ENCODE measurements at regions not wholly inside any gene's neighbourhood (a gene's known extent, or its start where the extent isn't known, plus 50 kb on each side); places are given as distances from the start of the nearest gene placed in this dataset.

DNA sequence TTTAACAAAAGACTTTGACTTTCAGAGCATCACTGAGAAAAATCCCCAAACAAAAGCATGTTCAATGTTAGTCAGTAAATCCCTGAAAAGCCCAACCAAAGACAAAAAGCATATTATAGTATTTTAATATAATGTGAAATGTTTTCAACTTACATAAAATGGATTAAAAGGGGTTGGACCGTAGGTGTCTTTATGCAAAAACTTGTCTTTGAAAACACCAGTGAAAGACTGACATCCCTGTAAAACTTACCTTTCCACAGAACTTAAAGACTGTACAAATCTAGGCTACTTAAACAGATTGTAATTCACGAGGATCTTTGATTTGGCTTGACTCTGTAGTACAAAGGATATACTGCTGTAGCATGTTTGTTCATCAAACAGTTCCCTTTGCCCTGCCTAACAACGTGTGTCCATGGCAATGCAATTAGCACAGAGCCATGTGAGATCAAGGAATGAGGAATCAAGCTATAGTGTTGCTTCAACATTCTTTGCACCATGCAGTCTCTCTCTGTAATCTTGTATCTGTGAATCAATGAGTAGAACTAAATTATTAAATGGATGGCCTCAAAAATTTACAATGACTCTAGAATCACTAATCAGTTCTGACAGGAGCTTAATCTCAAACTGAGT, 138.5 kb upstream of the SYT1 start:
- H3K79me2 ChIP-seq (ENCODE audit: insufficient read depth, low read length) = no peaks in the 10 kb centered on the region
- no peaks in the 10 kb centered on the region for H3F3A ChIP-seq (ENCODE audit: low read depth)
- no peaks in the 10 kb centered on the region for H3K9me3 ChIP-seq (ENCODE audit: insufficient read depth, low read depth, low read length)
- TF ChIP-seq EZH2phosphoT487 (IDR thresholded peaks at IDR 0.05; ENCODE audit: borderline replicate concordance) = no peak
- TF ChIP-seq, protein P1, sequence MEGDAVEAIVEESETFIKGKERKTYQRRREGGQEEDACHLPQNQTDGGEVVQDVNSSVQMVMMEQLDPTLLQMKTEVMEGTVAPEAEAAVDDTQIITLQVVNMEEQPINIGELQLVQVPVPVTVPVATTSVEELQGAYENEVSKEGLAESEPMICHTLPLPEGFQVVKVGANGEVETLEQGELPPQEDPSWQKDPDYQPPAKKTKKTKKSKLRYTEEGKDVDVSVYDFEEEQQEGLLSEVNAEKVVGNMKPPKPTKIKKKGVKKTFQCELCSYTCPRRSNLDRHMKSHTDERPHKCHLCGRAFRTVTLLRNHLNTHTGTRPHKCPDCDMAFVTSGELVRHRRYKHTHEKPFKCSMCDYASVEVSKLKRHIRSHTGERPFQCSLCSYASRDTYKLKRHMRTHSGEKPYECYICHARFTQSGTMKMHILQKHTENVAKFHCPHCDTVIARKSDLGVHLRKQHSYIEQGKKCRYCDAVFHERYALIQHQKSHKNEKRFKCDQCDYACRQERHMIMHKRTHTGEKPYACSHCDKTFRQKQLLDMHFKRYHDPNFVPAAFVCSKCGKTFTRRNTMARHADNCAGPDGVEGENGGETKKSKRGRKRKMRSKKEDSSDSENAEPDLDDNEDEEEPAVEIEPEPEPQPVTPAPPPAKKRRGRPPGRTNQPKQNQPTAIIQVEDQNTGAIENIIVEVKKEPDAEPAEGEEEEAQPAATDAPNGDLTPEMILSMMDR (conservative IDR thresholded peaks at IDR 0.05; ENCODE audit: low read length) = no peak
- H4K20me1 ChIP-seq (ENCODE audit: insufficient read depth, low read length, poor library complexity, severe bottlenecking) = no peaks in the 10 kb centered on the region
- H3K9ac ChIP-seq (ENCODE audit: low read depth, low read length, poor library complexity, severe bottlenecking) = no peak overlapping the region
- no peak overlapping the region for H3K4me2 ChIP-seq (ENCODE audit: low read depth, low read length, poor library complexity, severe bottlenecking)
- no peaks in the 10 kb centered on the region for H3K9me2 ChIP-seq (replicated peaks; ENCODE audit: low read depth, low read length)
- no peaks in the 10 kb centered on the region for H3K4me1 ChIP-seq (ENCODE audit: insufficient read depth, low read length, poor library complexity, severe bottlenecking)
- no peak overlapping the region for H3K4me3 ChIP-seq (ENCODE audit: low read length, poor library complexity, severe bottlenecking)
- no peak overlapping the region for H2AFZ ChIP-seq (ENCODE audit: low read length)
- no peaks in the 10 kb centered on the region for H3K27me3 ChIP-seq (ENCODE audit: insufficient read depth, low read length, poor library complexity, severe bottlenecking)
- no peaks in the 10 kb centered on the region for H3K36me3 ChIP-seq (ENCODE audit: insufficient read depth, low read length)

DNA sequence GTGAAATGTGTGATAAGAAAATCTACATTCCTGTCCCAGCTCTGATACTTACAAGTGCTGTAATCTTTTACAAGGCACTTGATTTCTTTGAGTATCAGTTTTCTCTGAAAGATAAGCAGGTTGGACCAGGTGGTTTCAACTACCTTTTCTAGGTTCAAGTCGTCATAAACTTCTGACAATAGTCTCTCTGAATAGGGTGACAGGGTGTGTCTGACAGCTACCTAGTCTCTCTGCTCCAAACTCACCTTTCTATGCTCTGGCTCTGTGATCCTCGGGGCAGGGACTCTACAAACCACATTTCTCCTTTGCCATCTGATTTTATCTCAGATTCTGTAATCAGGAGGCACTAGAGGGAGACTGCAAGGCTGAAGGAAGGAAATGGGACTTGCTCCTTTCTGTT, 137.7 kb upstream of the SYT1 start:
- H3K4me2 ChIP-seq (ENCODE audit: low read depth, low read length, poor library complexity, severe bottlenecking) = no peak overlapping the region
- no peak overlapping the region for H3K4me3 ChIP-seq (ENCODE audit: low read length, poor library complexity, severe bottlenecking)
- H3K36me3 ChIP-seq (ENCODE audit: insufficient read depth, low read length) = no peaks in the 10 kb centered on the region
- no peak overlapping the region for H3K9ac ChIP-seq (ENCODE audit: low read depth, low read length, poor library complexity, severe bottlenecking)
- no peaks in the 10 kb centered on the region for H3K9me2 ChIP-seq (replicated peaks; ENCODE audit: low read depth, low read length)
- no peaks in the 10 kb centered on the region for H3K27me3 ChIP-seq (ENCODE audit: insufficient read depth, low read length, poor library complexity, severe bottlenecking)
- no peaks in the 10 kb centered on the region for H4K20me1 ChIP-seq (ENCODE audit: insufficient read depth, low read length, poor library complexity, severe bottlenecking)
- no peaks in the 10 kb centered on the region for H3K79me2 ChIP-seq (ENCODE audit: insufficient read depth, low read length)
- no peaks in the 10 kb centered on the region for H3F3A ChIP-seq (ENCODE audit: low read depth)
- no peak overlapping the region for H2AFZ ChIP-seq (ENCODE audit: low read length)
- H3K4me1 ChIP-seq (ENCODE audit: insufficient read depth, low read length, poor library complexity, severe bottlenecking) = no peaks in the 10 kb centered on the region
- TF ChIP-seq EZH2phosphoT487 (IDR thresholded peaks at IDR 0.05; ENCODE audit: borderline replicate concordance) = no peak
- TF ChIP-seq, protein P1 (conservative IDR thresholded peaks at IDR 0.05; ENCODE audit: low read length) = no peak
- H3K9me3 ChIP-seq (ENCODE audit: insufficient read depth, low read depth, low read length) = no peaks in the 10 kb centered on the region

DNA sequence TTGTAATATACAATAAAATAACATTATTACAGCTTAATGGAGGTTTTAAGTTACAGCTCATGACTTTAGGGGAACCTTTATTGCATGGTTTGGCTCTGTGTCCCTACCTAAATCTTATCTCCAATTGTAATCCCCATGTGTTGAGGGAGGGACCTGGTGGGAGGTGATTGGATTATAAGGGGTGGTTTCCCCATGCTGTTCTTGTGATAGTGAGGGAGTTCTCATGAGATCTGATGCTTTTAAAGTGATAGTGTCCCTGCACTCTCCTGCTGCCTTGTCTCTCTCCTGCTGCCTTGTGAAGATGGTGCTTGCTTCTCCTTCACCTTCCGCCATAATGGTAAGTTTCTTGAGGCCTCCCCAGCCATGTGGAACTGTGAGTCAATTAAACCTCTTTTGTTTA, 132.1 kb upstream of the SYT1 start:
- no peaks in the 10 kb centered on the region for H3K36me3 ChIP-seq (ENCODE audit: insufficient read depth, low read length)
- no peaks in the 10 kb centered on the region for H3F3A ChIP-seq (ENCODE audit: low read depth)
- TF ChIP-seq, protein P1 (conservative IDR thresholded peaks at IDR 0.05; ENCODE audit: low read length) = no peak
- no peak for TF ChIP-seq EZH2phosphoT487 (IDR thresholded peaks at IDR 0.05; ENCODE audit: borderline replicate concordance)
- no peaks in the 10 kb centered on the region for H3K9me3 ChIP-seq (ENCODE audit: insufficient read depth, low read depth, low read length)
- H3K4me2 ChIP-seq (ENCODE audit: low read depth, low read length, poor library complexity, severe bottlenecking) = no peak overlapping the region
- H3K9ac ChIP-seq (ENCODE audit: low read depth, low read length, poor library complexity, severe bottlenecking) = no peak overlapping the region
- H4K20me1 ChIP-seq (ENCODE audit: insufficient read depth, low read length, poor library complexity, severe bottlenecking) = no peaks in the 10 kb centered on the region
- no peaks in the 10 kb centered on the region for H3K9me2 ChIP-seq (replicated peaks; ENCODE audit: low read depth, low read length)
- H3K27me3 ChIP-seq (ENCODE audit: insufficient read depth, low read length, poor library complexity, severe bottlenecking) = no peaks in the 10 kb centered on the region
- H3K4me3 ChIP-seq (ENCODE audit: low read length, poor library complexity, severe bottlenecking) = no peak overlapping the region
- no peaks in the 10 kb centered on the region for H3K79me2 ChIP-seq (ENCODE audit: insufficient read depth, low read length)
- H2AFZ ChIP-seq (ENCODE audit: low read length) = no peak overlapping the region
- H3K4me1 ChIP-seq (ENCODE audit: insufficient read depth, low read length, poor library complexity, severe bottlenecking) = no peaks in the 10 kb centered on the region

All from Loucy (cell line).